GM18511 (cell line): ENCODE measurements at regions not wholly inside any gene's neighbourhood (a gene's known extent, or its start where the extent isn't known, plus 50 kb on each side); places are given as distances from the start of the nearest gene placed in this dataset.
A peak's percentile ranks its signal among the peaks of the same experiment; 100 is the strongest.
"Not testable (repeated sequence)": the region's sequence is repeated elsewhere in the genome, so short reads cannot be mapped to it uniquely, and the experiment has no call there.

Source experiments
- ATAC-seq: cut with Tn5 transposase; IDR thresholded peaks from one replicate; pipeline ENCODE4 v1.9.1; 2021; ENCODE audit warnings: mild to moderate bottlenecking, moderate library complexity; ENCODE audit not compliant: unreplicated experiment

- no peak for ATAC-seq
These were observed 405.9 kb upstream of the KLF6 start for GRCh38 chr10:4190876-4191275.

- ATAC-seq = no peak
These were observed 404.3 kb upstream of the KLF6 start for GRCh38 chr10:4189281-4189680.

GRCh38 chr10:4188406-4188805 lies 403.4 kb upstream of the KLF6 start:
- no peak for ATAC-seq

GRCh38 chr10:4186849-4187540 lies 402.0 kb upstream of the KLF6 start:
- ATAC-seq = no peak

GRCh38 chr10:4183761-4184261 lies 398.8 kb upstream of the KLF6 start:
- no peak for ATAC-seq

- ATAC-seq = no peak
These were observed 396.6 kb upstream of the KLF6 start for GRCh38 chr10:4181621-4182049.

GRCh38 chr10:4181081-4181480 lies 396.1 kb upstream of the KLF6 start:
- no peak for ATAC-seq

GRCh38 chr10:4177791-4178190 lies 392.8 kb upstream of the KLF6 start:
- ATAC-seq = no peak

GRCh38 chr10:4176500-4177281 lies 391.7 kb upstream of the KLF6 start:
- ATAC-seq = peak; percentile 59

GRCh38 chr10:4174197-4174596 lies 389.2 kb upstream of the KLF6 start:
- ATAC-seq = no peak

GRCh38 chr10:4170633-4171314 lies 385.8 kb upstream of the KLF6 start:
- peak; percentile 57 for ATAC-seq

- ATAC-seq = no peak
These were observed 385.2 kb upstream of the KLF6 start for GRCh38 chr10:4170181-4170580.

GRCh38 chr10:4169448-4169847 lies 384.4 kb upstream of the KLF6 start:
- no peak for ATAC-seq

GRCh38 chr10:4167216-4167615 lies 382.2 kb upstream of the KLF6 start:
- no peak for ATAC-seq

- no peak for ATAC-seq
These were observed 377.7 kb upstream of the KLF6 start for GRCh38 chr10:4162571-4163286.

- no peak for ATAC-seq
These were observed 374.2 kb upstream of the KLF6 start for GRCh38 chr10:4159173-4159572.

- no peak for ATAC-seq
These were observed 369.2 kb upstream of the KLF6 start for GRCh38 chr10:4154191-4154715.

- ATAC-seq = no peak
These were observed 366.5 kb upstream of the KLF6 start for GRCh38 chr10:4151466-4151865.

- ATAC-seq = no peak
These were observed 365.7 kb upstream of the KLF6 start for GRCh38 chr10:4150676-4151075.

GRCh38 chr10:4149460-4149859 lies 364.5 kb upstream of the KLF6 start:
- ATAC-seq = not testable (repeated sequence)

GRCh38 chr10:4147245-4147644 lies 362.2 kb upstream of the KLF6 start:
- no peak for ATAC-seq
